Sigmoid colon (tissue), 4 donors: ENCODE measurements at regions not wholly inside any gene's neighbourhood (a gene's known extent, or its start where the extent isn't known, plus 50 kb on each side); places are given as distances from the start of the nearest gene placed in this dataset.

Experiments used
- CTCF ChIP-seq, 4 experiments: fragments of 450-650 bp in 3 of 4; fragments of 200-600 bp in 1 of 4; IDR thresholded peaks; one replicate each; pipeline ENCODE4 v1.5.1; 2016 to 2019; ENCODE audit warnings: antibody characterized with exemption in 4 of 4, mild to moderate bottlenecking in 3 of 4, moderate library complexity in 2 of 4
- EP300 ChIP-seq, 4 donors: sonication (generic); formaldehyde crosslinking; IDR thresholded peaks; one replicate each; pipeline ENCODE4 v1.6.1; 2017; ENCODE audit warnings: antibody characterized with exemption in 4 of 4
- POLR2A ChIP-seq, 2 donors: fragments of 450-650 bp; IDR thresholded peaks; one replicate each; pipeline ENCODE4 v1.6.1; 2016; ENCODE audit warnings: antibody characterized with exemption in 2 of 2, mild to moderate bottlenecking in 2 of 2, moderate library complexity in 2 of 2

DNA sequence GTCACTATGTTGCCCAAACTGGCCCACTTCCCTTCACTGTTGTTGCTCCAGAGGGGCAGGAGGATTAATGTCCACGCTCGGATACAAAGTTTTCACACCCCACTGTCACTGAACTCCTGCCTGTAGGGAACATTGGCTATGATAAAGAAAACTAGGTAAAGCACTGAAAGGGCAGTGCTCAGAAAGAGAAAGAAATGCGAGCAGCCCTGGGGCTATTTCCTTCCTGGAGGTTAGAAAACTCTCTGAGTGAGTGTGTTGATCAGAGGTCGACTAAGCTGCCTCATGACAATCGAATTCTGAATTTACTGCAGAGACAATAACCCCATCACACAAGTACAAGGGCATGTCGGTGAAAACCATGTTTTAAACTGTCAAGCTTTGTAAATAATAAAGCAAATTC is 227.2 kb upstream of the PITRM1 start:
- no peak for TF ChIP-seq POLR2A (IDR thresholded peaks at IDR 0.05)
- TF ChIP-seq CTCF (IDR thresholded peaks at IDR 0.05): no peak
- no peak for TF ChIP-seq EP300 (IDR thresholded peaks at IDR 0.05)
